Fibroblast of pulmonary artery (primary cell): ENCODE measurements at regions not wholly inside any gene's neighbourhood (a gene's known extent, or its start where the extent isn't known, plus 50 kb on each side); places are given as distances from the start of the nearest gene placed in this dataset.

Experiments used
- DNase-seq: peaks from one replicate; pipeline ENCODE4 v3.0.0-alpha.2; 2010; ENCODE audit warnings: low read depth
- H3K4me3 ChIP-seq: replicated peaks from 2 replicates; pipeline ENCODE4 v1.5.1; 2011; ENCODE audit warnings: low read depth, mild to moderate bottlenecking, control low read depth, low read length, moderate library complexity
- CTCF ChIP-seq: IDR thresholded peaks from 2 replicates; pipeline ENCODE4 v1.5.1; 2011; ENCODE audit warnings: mild to moderate bottlenecking, control low read depth, low read length, inconsistent platforms; ENCODE audit errors: missing control alignments

- H3K4me3 ChIP-seq: no peak overlapping the region
- DNase-seq: no peak
- TF ChIP-seq CTCF: no peak
These were observed 320.0 kb upstream of the LRRC4C start for GRCh38 chr11:41779401-41779960.

- H3K4me3 ChIP-seq: no peak overlapping the region
- no peak for TF ChIP-seq CTCF
- DNase-seq: no peak
These were observed 322.0 kb upstream of the LRRC4C start for GRCh38 chr11:41781441-41781840.

GRCh38 chr11:41784513-41785335 is 325.3 kb upstream of the LRRC4C start:
- no peak for DNase-seq
- no peak overlapping the region for H3K4me3 ChIP-seq
- no peak for TF ChIP-seq CTCF

- peak; percentile 20 for DNase-seq
- no peak overlapping the region for H3K4me3 ChIP-seq
- TF ChIP-seq CTCF: no peak
These were observed 326.6 kb upstream of the LRRC4C start for GRCh38 chr11:41786087-41786486.

GRCh38 chr11:41788177-41788576 is 328.7 kb upstream of the LRRC4C start:
- no peak overlapping the region for H3K4me3 ChIP-seq
- no peak for DNase-seq
- no peak for TF ChIP-seq CTCF

- no peak for TF ChIP-seq CTCF
- DNase-seq: no peak
- no peak overlapping the region for H3K4me3 ChIP-seq
These were observed 329.9 kb upstream of the LRRC4C start for GRCh38 chr11:41789376-41789775.

- no peak overlapping the region for H3K4me3 ChIP-seq
- no peak for TF ChIP-seq CTCF
- no peak for DNase-seq
These were observed 335.6 kb upstream of the LRRC4C start for GRCh38 chr11:41795004-41795403.
